Lower leg skin (tissue), 3 donors: ENCODE measurements at regions not wholly inside any gene's neighbourhood (a gene's known extent, or its start where the extent isn't known, plus 50 kb on each side); places are given as distances from the start of the nearest gene placed in this dataset.

Experiments
- POLR2A ChIP-seq, 2 donors: fragments of 450-650 bp; IDR thresholded peaks; one replicate each; pipeline ENCODE4 v1.6.1; 2016 to 2017; ENCODE audit warnings: antibody characterized with exemption in 2 of 2, mild to moderate bottlenecking in 1 of 2, moderate library complexity in 1 of 2
- TF ChIP-seq, protein P1 (sequence below), 3 donors: fragments of 450-650 bp; IDR thresholded peaks; one replicate each; pipeline ENCODE4 v1.5.1; 2016; ENCODE audit warnings: antibody characterized with exemption in 3 of 3, mild to moderate bottlenecking in 3 of 3, moderate library complexity in 2 of 3

DNA sequence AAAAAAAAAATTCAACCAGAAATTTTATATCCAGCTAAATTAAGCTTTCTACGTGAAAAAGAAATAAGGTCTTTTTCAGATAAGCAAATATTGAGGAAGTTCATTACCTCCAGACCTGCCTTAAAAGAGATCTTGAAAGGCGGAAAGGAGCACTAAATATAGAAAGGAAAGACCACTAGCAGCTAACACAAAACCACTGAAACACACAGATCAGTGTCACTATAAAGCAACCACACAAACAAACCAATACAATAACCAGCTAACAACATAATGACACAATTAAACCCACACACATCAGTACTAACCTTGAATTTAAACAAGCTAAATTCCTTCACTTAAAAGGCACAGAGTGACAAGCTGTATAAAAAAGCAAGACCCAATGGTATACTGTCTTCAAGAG lies 958.3 kb downstream of the TSN start:
- TF ChIP-seq, protein P1, sequence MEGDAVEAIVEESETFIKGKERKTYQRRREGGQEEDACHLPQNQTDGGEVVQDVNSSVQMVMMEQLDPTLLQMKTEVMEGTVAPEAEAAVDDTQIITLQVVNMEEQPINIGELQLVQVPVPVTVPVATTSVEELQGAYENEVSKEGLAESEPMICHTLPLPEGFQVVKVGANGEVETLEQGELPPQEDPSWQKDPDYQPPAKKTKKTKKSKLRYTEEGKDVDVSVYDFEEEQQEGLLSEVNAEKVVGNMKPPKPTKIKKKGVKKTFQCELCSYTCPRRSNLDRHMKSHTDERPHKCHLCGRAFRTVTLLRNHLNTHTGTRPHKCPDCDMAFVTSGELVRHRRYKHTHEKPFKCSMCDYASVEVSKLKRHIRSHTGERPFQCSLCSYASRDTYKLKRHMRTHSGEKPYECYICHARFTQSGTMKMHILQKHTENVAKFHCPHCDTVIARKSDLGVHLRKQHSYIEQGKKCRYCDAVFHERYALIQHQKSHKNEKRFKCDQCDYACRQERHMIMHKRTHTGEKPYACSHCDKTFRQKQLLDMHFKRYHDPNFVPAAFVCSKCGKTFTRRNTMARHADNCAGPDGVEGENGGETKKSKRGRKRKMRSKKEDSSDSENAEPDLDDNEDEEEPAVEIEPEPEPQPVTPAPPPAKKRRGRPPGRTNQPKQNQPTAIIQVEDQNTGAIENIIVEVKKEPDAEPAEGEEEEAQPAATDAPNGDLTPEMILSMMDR (IDR thresholded peaks at IDR 0.05): no peak
- TF ChIP-seq POLR2A (IDR thresholded peaks at IDR 0.05): no peak
